DND-41 (cell line): ENCODE measurements at regions not wholly inside any gene's neighbourhood (a gene's known extent, or its start where the extent isn't known, plus 50 kb on each side); places are given as distances from the start of the nearest gene placed in this dataset.

ENCODE experiments used
- EZH2 ChIP-seq: IDR thresholded peaks from 3 replicates; pipeline ENCODE4 v1.6.1; 2012; ENCODE audit warnings: borderline replicate concordance, low read depth, mild to moderate bottlenecking, moderate library complexity, low read length, inconsistent platforms; ENCODE audit not compliant: severe bottlenecking
- TF ChIP-seq, protein P1 (sequence below): IDR thresholded peaks from 2 replicates; pipeline ENCODE4 v1.5.1; 2012; ENCODE audit warnings: borderline replicate concordance, low read length, moderate library complexity, mild to moderate bottlenecking; ENCODE audit not compliant: poor library complexity, severe bottlenecking; ENCODE audit errors: extremely low read depth

DNA sequence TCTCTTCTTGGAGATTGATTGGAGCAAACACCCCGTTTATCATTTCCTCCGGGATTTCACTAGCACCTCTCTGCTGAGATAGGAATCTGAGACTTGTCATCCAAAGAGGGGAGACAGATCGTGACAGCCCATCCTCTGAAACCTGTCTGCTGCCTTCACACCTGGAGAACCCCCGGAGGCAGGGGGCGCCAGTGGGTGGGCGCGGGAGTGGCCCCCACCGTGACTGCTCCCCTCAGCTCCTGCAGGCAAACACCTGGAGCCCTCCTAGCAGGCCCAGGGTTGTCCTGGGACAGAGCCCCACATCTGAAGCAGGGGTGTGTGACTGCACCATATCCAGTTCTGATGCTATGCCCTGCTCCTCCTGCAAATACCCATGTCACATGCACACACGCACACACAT lies 209.5 kb upstream of the POU3F1 start:
- TF ChIP-seq, protein P1, sequence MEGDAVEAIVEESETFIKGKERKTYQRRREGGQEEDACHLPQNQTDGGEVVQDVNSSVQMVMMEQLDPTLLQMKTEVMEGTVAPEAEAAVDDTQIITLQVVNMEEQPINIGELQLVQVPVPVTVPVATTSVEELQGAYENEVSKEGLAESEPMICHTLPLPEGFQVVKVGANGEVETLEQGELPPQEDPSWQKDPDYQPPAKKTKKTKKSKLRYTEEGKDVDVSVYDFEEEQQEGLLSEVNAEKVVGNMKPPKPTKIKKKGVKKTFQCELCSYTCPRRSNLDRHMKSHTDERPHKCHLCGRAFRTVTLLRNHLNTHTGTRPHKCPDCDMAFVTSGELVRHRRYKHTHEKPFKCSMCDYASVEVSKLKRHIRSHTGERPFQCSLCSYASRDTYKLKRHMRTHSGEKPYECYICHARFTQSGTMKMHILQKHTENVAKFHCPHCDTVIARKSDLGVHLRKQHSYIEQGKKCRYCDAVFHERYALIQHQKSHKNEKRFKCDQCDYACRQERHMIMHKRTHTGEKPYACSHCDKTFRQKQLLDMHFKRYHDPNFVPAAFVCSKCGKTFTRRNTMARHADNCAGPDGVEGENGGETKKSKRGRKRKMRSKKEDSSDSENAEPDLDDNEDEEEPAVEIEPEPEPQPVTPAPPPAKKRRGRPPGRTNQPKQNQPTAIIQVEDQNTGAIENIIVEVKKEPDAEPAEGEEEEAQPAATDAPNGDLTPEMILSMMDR = no peak
- no peak for TF ChIP-seq EZH2
